Activated CD4-positive, alpha-beta T cell treated with anti-CD3 and anti-CD28 coated beads, Interleukin-2, amount 10 ng/mL, durations not matched to agents 7 days and 5 days (primary cell): ENCODE measurements at regions not wholly inside any gene's neighbourhood (a gene's known extent, or its start where the extent isn't known, plus 50 kb on each side); places are given as distances from the start of the nearest gene placed in this dataset.

Experiments
- CTCF ChIA-PET: fragments of 350-600 bp; sonication (Branson Sonifier 250); formaldehyde crosslinking; loops from one replicate; lab custom pipeline; 2021; ENCODE audit warnings: antibody characterized with exemption; lab: Charles Lee
- POLR2A ChIA-PET: fragments of 350-600 bp; sonication (Branson Sonifier 250); formaldehyde crosslinking; loops from one replicate; lab custom pipeline; 2021; ENCODE audit warnings: antibody characterized with exemption; lab: Charles Lee
- DNase-seq: peaks from one replicate; pipeline ENCODE4 v3.0.0-alpha.2; 2020
- H3K27ac Mint-ChIP-seq: one replicate; pipeline ENCODE4 v1.8.0; 2021; ENCODE audit warnings: mild to moderate bottlenecking, moderate library complexity, mixed read lengths
- H3K27me3 Mint-ChIP-seq: one replicate; pipeline ENCODE4 v1.8.0; 2021; ENCODE audit warnings: mixed read lengths
- H3K36me3 Mint-ChIP-seq: one replicate; pipeline ENCODE4 v1.8.0; 2021; ENCODE audit warnings: low read depth, mixed read lengths
- H3K4me1 Mint-ChIP-seq: one replicate; pipeline ENCODE4 v1.8.0; 2021; ENCODE audit warnings: mixed read lengths
- H3K4me3 Mint-ChIP-seq: one replicate; pipeline ENCODE4 v1.8.0; 2021; ENCODE audit warnings: mild to moderate bottlenecking, moderate library complexity, mixed read lengths
- H3K9me3 Mint-ChIP-seq: one replicate; pipeline ENCODE4 v1.8.0; 2021; ENCODE audit warnings: mixed read lengths

- CTCF ChIA-PET = interaction anchor here (0.9 kb wide), 1 partner anchor 29 kb away, joined by 3 read pairs; no protein-coding TSS in a partner anchor
- Mint-ChIP-seq H3K36me3 (no peaks in the 10 kb centered on the region), H3K4me3 (no peak overlapping the region)
These were observed 155.4 kb downstream of the MED10 start for GRCh38 chr5:6222899-6223298.

GRCh38 chr5:6222121-6222520, 156.2 kb downstream of the MED10 start:
- Mint-ChIP-seq H3K4me3 (no peak overlapping the region), H3K4me1 (no peaks in the 10 kb centered on the region), H3K27me3 (no peaks in the 10 kb centered on the region), H3K27ac (no peak overlapping the region), H3K9me3 (no peaks in the 10 kb centered on the region), H3K36me3 (no peaks in the 10 kb centered on the region)
- CTCF ChIA-PET = interaction anchor here (0.9 kb wide), 1 partner anchor 30 kb away, joined by 3 read pairs; no protein-coding TSS in a partner anchor
- no peak for DNase-seq
- POLR2A ChIA-PET = no interaction called here

More at GRCh38 chr5:6222899-6223298, 155.4 kb downstream of the MED10 start:
- Mint-ChIP-seq H3K9me3 (no peaks in the 10 kb centered on the region), H3K27ac (no peak overlapping the region), H3K27me3 (no peaks in the 10 kb centered on the region), H3K4me1 (no peaks in the 10 kb centered on the region)
- POLR2A ChIA-PET = no interaction called here
- DNase-seq = no peak

GRCh38 chr5:6221141-6221626, 157.2 kb downstream of the MED10 start:
- POLR2A ChIA-PET = no interaction called here
- DNase-seq = no peak
- Mint-ChIP-seq H3K4me3 (no peak overlapping the region), H3K4me1 (no peaks in the 10 kb centered on the region), H3K36me3 (no peaks in the 10 kb centered on the region), H3K27ac (no peak overlapping the region), H3K9me3 (no peaks in the 10 kb centered on the region), H3K27me3 (no peaks in the 10 kb centered on the region)
- CTCF ChIA-PET = no interaction called here

- H3K4me1 Mint-ChIP-seq = no peaks in the 10 kb centered on the region
- H3K36me3 Mint-ChIP-seq = no peaks in the 10 kb centered on the region
- no peaks in the 10 kb centered on the region for H3K9me3 Mint-ChIP-seq
- no peak overlapping the region for H3K27ac Mint-ChIP-seq
- CTCF ChIA-PET = no interaction called here
- H3K27me3 Mint-ChIP-seq = no peaks in the 10 kb centered on the region
- H3K4me3 Mint-ChIP-seq = no peak overlapping the region
- no peak for DNase-seq
- POLR2A ChIA-PET = no interaction called here
These were observed 157.8 kb downstream of the MED10 start for GRCh38 chr5:6220346-6221088.

- DNase-seq = no peak
- Mint-ChIP-seq H3K36me3 (no peaks in the 10 kb centered on the region), H3K4me3 (no peak overlapping the region), H3K27me3 (no peaks in the 10 kb centered on the region), H3K4me1 (no peaks in the 10 kb centered on the region), H3K27ac (no peak overlapping the region), H3K9me3 (no peaks in the 10 kb centered on the region)
- CTCF ChIA-PET = no interaction called here
- POLR2A ChIA-PET = no interaction called here
These were observed 159.8 kb downstream of the MED10 start for GRCh38 chr5:6218517-6218916.

- no peak overlapping the region for H3K4me3 Mint-ChIP-seq
- no peaks in the 10 kb centered on the region for H3K27me3 Mint-ChIP-seq
- H3K27ac Mint-ChIP-seq = no peak overlapping the region
- ChIA-PET POLR2A (no interaction called here), CTCF (no interaction called here)
- no peaks in the 10 kb centered on the region for H3K4me1 Mint-ChIP-seq
- H3K9me3 Mint-ChIP-seq = no peaks in the 10 kb centered on the region
- no peak for DNase-seq
- H3K36me3 Mint-ChIP-seq = no peaks in the 10 kb centered on the region
These were observed 160.2 kb downstream of the MED10 start for GRCh38 chr5:6218116-6218515.

GRCh38 chr5:6216471-6217075, 161.8 kb downstream of the MED10 start:
- ChIA-PET POLR2A (no interaction called here), CTCF (no interaction called here)
- H3K4me1 Mint-ChIP-seq = no peaks in the 10 kb centered on the region
- H3K9me3 Mint-ChIP-seq = no peaks in the 10 kb centered on the region
- H3K27ac Mint-ChIP-seq = no peak overlapping the region
- no peak for DNase-seq
- no peak overlapping the region for H3K4me3 Mint-ChIP-seq
- H3K27me3 Mint-ChIP-seq = no peaks in the 10 kb centered on the region
- no peaks in the 10 kb centered on the region for H3K36me3 Mint-ChIP-seq

GRCh38 chr5:6215891-6216290, 162.5 kb downstream of the MED10 start:
- CTCF ChIA-PET = no interaction called here
- H3K27me3 Mint-ChIP-seq = no peaks in the 10 kb centered on the region
- POLR2A ChIA-PET = no interaction called here
- DNase-seq = no peak
- no peaks in the 10 kb centered on the region for H3K9me3 Mint-ChIP-seq
- H3K4me1 Mint-ChIP-seq = no peaks in the 10 kb centered on the region
- no peaks in the 10 kb centered on the region for H3K36me3 Mint-ChIP-seq
- H3K4me3 Mint-ChIP-seq = no peak overlapping the region
- H3K27ac Mint-ChIP-seq = no peak overlapping the region

GRCh38 chr5:6212244-6212643, 166.1 kb downstream of the MED10 start:
- CTCF ChIA-PET = no interaction called here
- no peaks in the 10 kb centered on the region for H3K27me3 Mint-ChIP-seq
- H3K36me3 Mint-ChIP-seq = no peaks in the 10 kb centered on the region

GRCh38 chr5:6206501-6206900, 171.8 kb downstream of the MED10 start:
- Mint-ChIP-seq H3K36me3 (no peaks in the 10 kb centered on the region), H3K4me3 (no peak overlapping the region), H3K9me3 (no peaks in the 10 kb centered on the region), H3K27ac (no peak overlapping the region), H3K4me1 (no peaks in the 10 kb centered on the region), H3K27me3 (no peaks in the 10 kb centered on the region)
- CTCF ChIA-PET = interaction anchor here (0.7 kb wide), 1 partner anchor 358 kb away, joined by 11 read pairs; no protein-coding TSS in a partner anchor
- POLR2A ChIA-PET = no interaction called here
- no peak for DNase-seq

More at GRCh38 chr5:6212244-6212643, 166.1 kb downstream of the MED10 start:
- POLR2A ChIA-PET = no interaction called here
- Mint-ChIP-seq H3K9me3 (no peaks in the 10 kb centered on the region), H3K4me3 (no peak overlapping the region), H3K4me1 (no peaks in the 10 kb centered on the region), H3K27ac (no peak overlapping the region)
- DNase-seq = no peak

GRCh38 chr5:6202968-6203365, 175.4 kb downstream of the MED10 start:
- Mint-ChIP-seq H3K36me3 (no peaks in the 10 kb centered on the region), H3K4me1 (no peaks in the 10 kb centered on the region), H3K9me3 (no peaks in the 10 kb centered on the region), H3K27me3 (no peaks in the 10 kb centered on the region), H3K27ac (no peak overlapping the region), H3K4me3 (no peak overlapping the region)
- ChIA-PET POLR2A (no interaction called here), CTCF (no interaction called here)
- no peak for DNase-seq

- Mint-ChIP-seq H3K36me3 (no peaks in the 10 kb centered on the region), H3K27ac (no peak overlapping the region), H3K27me3 (no peaks in the 10 kb centered on the region), H3K4me3 (no peak overlapping the region), H3K4me1 (no peaks in the 10 kb centered on the region), H3K9me3 (no peaks in the 10 kb centered on the region)
- ChIA-PET POLR2A (no interaction called here), CTCF (no interaction called here)
- no peak for DNase-seq
These were observed 176.0 kb downstream of the MED10 start for GRCh38 chr5:6202149-6202967.

GRCh38 chr5:6201631-6202030, 176.7 kb downstream of the MED10 start:
- Mint-ChIP-seq H3K27me3 (no peaks in the 10 kb centered on the region), H3K4me3 (no peak overlapping the region), H3K4me1 (no peaks in the 10 kb centered on the region), H3K27ac (no peak overlapping the region), H3K9me3 (no peaks in the 10 kb centered on the region), H3K36me3 (no peaks in the 10 kb centered on the region)
- ChIA-PET POLR2A (no interaction called here), CTCF (no interaction called here)
- DNase-seq = no peak
